ENCODE measurements at regions not wholly inside any gene's neighbourhood (a gene's known extent, or its start where the extent isn't known, plus 50 kb on each side); places are given as distances from the start of the nearest gene placed in this dataset.

DNA sequence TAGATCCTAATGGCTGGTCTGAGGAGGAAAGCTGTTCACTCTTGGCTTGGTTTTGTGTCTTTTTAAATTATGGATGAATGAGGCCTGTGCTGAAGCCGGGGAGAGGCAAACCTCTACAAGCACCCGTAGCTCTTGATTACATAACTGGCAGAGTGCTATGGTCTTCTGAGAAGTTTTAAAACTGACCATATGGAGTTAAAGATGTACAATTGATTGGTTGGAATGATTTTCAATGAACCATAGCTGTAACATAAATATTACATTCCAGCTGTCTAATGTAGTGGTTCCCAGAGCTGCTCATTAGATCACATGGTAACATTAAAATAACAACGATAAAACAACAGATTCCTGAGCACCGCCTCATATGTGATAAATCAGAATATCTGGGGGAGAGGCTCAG, 71.1 kb upstream of the MAP4K3 start:
- 70% methylated on average over 4 of the region's 4 CpGs for WGBS
- H3K9me3 ChIP-seq, result no peaks in the 10 kb centered on the region
- H3K36me3 ChIP-seq, result no peaks in the 10 kb centered on the region
- no peak for DNase-seq (ENCODE audit: low spot score)
- TF ChIP-seq POLR2AphosphoS5 (IDR thresholded peaks at IDR 0.05) (no peak), POLR2A (IDR thresholded peaks at IDR 0.05) (no peak)
- TF ChIP-seq, protein P1, sequence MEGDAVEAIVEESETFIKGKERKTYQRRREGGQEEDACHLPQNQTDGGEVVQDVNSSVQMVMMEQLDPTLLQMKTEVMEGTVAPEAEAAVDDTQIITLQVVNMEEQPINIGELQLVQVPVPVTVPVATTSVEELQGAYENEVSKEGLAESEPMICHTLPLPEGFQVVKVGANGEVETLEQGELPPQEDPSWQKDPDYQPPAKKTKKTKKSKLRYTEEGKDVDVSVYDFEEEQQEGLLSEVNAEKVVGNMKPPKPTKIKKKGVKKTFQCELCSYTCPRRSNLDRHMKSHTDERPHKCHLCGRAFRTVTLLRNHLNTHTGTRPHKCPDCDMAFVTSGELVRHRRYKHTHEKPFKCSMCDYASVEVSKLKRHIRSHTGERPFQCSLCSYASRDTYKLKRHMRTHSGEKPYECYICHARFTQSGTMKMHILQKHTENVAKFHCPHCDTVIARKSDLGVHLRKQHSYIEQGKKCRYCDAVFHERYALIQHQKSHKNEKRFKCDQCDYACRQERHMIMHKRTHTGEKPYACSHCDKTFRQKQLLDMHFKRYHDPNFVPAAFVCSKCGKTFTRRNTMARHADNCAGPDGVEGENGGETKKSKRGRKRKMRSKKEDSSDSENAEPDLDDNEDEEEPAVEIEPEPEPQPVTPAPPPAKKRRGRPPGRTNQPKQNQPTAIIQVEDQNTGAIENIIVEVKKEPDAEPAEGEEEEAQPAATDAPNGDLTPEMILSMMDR (IDR thresholded peaks at IDR 0.05), result no peak
- no peaks in the 10 kb centered on the region for H3K27me3 ChIP-seq (replicated peaks; ENCODE audit: insufficient read depth)
- no peaks in the 10 kb centered on the region for H3K4me1 ChIP-seq (replicated peaks)
- intact Hi-C loops (cut with DNase I), result no loop called here
- H3K27ac ChIP-seq, result no peak overlapping the region
- H3K4me3 ChIP-seq, result no peak overlapping the region

DNA sequence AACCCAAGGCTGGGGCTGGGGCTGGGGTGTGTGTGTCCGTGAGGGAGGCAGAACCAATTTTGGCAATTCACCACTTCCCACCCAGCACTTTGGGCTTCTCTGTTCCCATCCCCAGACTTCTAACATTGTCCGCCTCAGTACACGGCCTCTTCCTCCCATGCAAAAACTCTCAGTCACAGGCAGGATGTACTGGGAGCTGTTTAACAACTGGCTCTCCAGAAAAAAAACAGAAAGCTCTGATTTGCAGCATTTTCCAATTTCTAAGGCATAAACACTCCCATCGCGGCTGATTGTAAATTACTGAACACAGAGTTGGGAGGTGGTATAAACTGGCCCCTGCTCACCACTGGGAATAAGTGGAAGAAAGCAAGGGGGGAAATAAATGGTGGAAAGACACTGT, 73.1 kb upstream of the MAP4K3 start:
- no peaks in the 10 kb centered on the region for H3K9me3 ChIP-seq
- H3K27me3 ChIP-seq (replicated peaks; ENCODE audit: insufficient read depth), result no peaks in the 10 kb centered on the region
- intact Hi-C loops (cut with DNase I), result loop anchor here (5.0 to 10.0 kb wide), 2 partner anchors 128 to 185 kb away; no protein-coding TSS in a partner anchor
- no peaks in the 10 kb centered on the region for H3K4me1 ChIP-seq (replicated peaks)
- no peak overlapping the region for H3K4me3 ChIP-seq
- no peak for DNase-seq (ENCODE audit: low spot score)
- 75% methylated on average over 5 of the region's 5 CpGs for WGBS
- no peak for TF ChIP-seq POLR2AphosphoS5 (IDR thresholded peaks at IDR 0.05)
- no peak for TF ChIP-seq POLR2A (IDR thresholded peaks at IDR 0.05)
- TF ChIP-seq, protein P1 (IDR thresholded peaks at IDR 0.05), result no peak
- H3K36me3 ChIP-seq, result no peaks in the 10 kb centered on the region
- no peak overlapping the region for H3K27ac ChIP-seq

DNA sequence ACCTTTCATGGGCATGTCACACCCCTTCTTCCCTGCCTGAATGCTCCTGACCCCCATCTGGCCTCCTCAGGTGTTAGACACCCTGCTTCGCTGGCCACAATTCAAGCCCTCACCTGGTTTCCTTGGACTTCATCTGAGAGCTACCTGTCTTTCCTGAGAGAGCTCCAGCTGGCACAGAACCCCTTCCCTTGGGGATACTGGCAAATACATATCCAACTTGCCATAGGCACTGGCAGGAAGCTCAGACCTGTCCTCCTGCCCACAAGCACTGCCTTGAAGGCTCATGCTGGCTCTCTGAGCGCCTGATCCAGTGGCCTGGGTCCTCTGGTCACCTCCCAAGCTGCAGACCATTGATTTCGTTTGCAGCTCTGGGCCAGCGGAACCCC, 74.1 kb upstream of the MAP4K3 start:
- no peak overlapping the region for H3K4me3 ChIP-seq
- intact Hi-C loops (cut with DNase I), result loop anchor here (5.0 to 10.0 kb wide), 2 partner anchors 129 to 184 kb away; no protein-coding TSS in a partner anchor
- H3K36me3 ChIP-seq, result no peaks in the 10 kb centered on the region
- H3K27ac ChIP-seq, result no peak overlapping the region
- DNase-seq (ENCODE audit: low spot score), result peak; percentile 10
- TF ChIP-seq, protein P1 (IDR thresholded peaks at IDR 0.05), result no peak
- TF ChIP-seq POLR2A (IDR thresholded peaks at IDR 0.05) (no peak), POLR2AphosphoS5 (IDR thresholded peaks at IDR 0.05) (no peak)
- 50% methylated on average over 4 of the region's 4 CpGs for WGBS
- no peaks in the 10 kb centered on the region for H3K27me3 ChIP-seq (replicated peaks; ENCODE audit: insufficient read depth)
- H3K9me3 ChIP-seq, result no peaks in the 10 kb centered on the region
- no peaks in the 10 kb centered on the region for H3K4me1 ChIP-seq (replicated peaks)

DNA sequence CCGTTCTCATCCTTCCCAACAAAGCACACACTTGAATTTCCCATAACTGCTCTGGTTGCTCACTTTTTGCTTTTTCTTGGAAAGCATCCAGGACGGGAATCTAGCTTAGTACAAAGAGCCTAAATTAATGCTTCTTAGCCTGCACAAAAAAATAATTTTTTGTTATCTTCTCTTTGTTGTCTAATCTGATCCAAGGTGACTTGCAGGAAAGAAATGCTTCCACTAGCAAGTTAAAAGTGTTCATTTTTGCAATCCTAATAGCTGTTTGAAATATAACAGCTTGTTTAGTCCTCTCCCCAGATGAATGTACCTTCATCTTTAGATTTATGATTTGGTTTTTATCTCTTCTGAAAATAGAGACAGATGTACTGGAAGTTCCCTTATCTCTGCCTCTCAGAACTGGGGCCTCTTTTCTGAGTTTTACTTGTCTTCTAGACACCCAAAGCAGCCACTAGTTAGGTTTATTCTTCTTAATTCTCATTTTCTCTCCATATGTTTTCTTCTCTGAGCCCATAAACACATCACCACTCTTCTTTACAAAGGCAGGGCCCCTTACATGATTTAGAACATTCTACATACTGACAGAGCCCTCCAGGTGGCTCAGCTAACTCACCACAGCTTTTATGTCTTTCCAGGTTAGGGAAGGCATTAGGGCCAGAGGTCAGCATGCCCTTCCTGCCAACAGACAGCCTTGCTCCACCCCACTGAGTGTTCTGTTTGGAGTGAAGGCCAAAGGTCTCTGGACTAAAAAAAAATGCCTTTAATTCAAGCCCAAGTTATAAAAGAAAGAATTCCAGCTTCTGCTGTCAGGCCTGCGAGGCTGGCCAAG, 74.7 kb upstream of the MAP4K3 start:
- Histone ChIP-seq H3K4me1 (replicated peaks) (no peaks in the 10 kb centered on the region), H3K27ac (no peak overlapping the region), H3K27me3 (replicated peaks; ENCODE audit: insufficient read depth) (no peaks in the 10 kb centered on the region), H3K4me3 (no peak overlapping the region), H3K9me3 (no peaks in the 10 kb centered on the region), H3K36me3 (no peaks in the 10 kb centered on the region)
- intact Hi-C loops (cut with DNase I), result loop anchor here (5.0 to 10.0 kb wide), 2 partner anchors 130 to 183 kb away; no protein-coding TSS in a partner anchor
- DNase-seq (ENCODE audit: low spot score), result no peak
- TF ChIP-seq POLR2A (IDR thresholded peaks at IDR 0.05) (no peak), POLR2AphosphoS5 (IDR thresholded peaks at IDR 0.05) (no peak)
- TF ChIP-seq, protein P1 (IDR thresholded peaks at IDR 0.05), result no peak
- WGBS, result 42% methylated on average over 3 of the region's 3 CpGs

Data from prostate gland (tissue), 2 donors.